Upper lobe of left lung (tissue), 6 donors: ENCODE measurements at regions not wholly inside any gene's neighbourhood (a gene's known extent, or its start where the extent isn't known, plus 50 kb on each side); places are given as distances from the start of the nearest gene placed in this dataset.

ENCODE experiments used
- ATAC-seq, 2 donors: fragments of 200-7000 bp; cut with Tn5 transposase; one replicate each; pipeline ENCODE4 v1.9.1; 2022; ENCODE audit warnings: mild to moderate bottlenecking in 2 of 2, moderate library complexity in 2 of 2; ENCODE audit not compliant: low FRiP score in 2 of 2
- DNase-seq, 2 donors: peaks; one replicate each; pipeline ENCODE4 v3.0.0-alpha.2; 2019 to 2020
- H3K27ac ChIP-seq, 4 donors: fragments of 200-600 bp; sonication (generic); one replicate each; pipeline ENCODE4 v1.5.1; 2016 to 2019
- H3K27me3 ChIP-seq, 4 donors: fragments of 200-600 bp; sonication (generic); one replicate each; pipeline ENCODE4 v1.5.1; 2017 to 2019
- H3K36me3 ChIP-seq, 4 donors: fragments of 200-600 bp; sonication (generic); one replicate each; pipeline ENCODE4 v1.5.1; 2016 to 2019
- H3K4me1 ChIP-seq, 4 donors: fragments of 200-600 bp; sonication (generic); one replicate each; pipeline ENCODE4 v1.5.1; 2018 to 2019
- H3K4me3 ChIP-seq, 4 donors: fragments of 200-600 bp; sonication (generic); one replicate each; pipeline ENCODE4 v1.5.1; 2017 to 2019; ENCODE audit warnings: mild to moderate bottlenecking in 2 of 4, moderate library complexity in 1 of 4
- H3K9me3 ChIP-seq, 4 donors: fragments of 200-600 bp; sonication (generic); one replicate each; pipeline ENCODE4 v1.5.1; 2018 to 2019
- EP300 ChIP-seq, 4 donors: sonication (generic); formaldehyde crosslinking; IDR thresholded peaks; one replicate each; pipeline ENCODE4 v1.5.1; 2017; ENCODE audit warnings: antibody characterized with exemption in 4 of 4, control low read depth in 2 of 4
- POLR2A ChIP-seq, 4 donors: fragments of 450-650 bp; IDR thresholded peaks; one replicate each; pipeline ENCODE4 v1.5.1; 2016 to 2017; ENCODE audit warnings: antibody characterized with exemption in 4 of 4, mild to moderate bottlenecking in 2 of 4
- POLR2AphosphoS5 ChIP-seq, 2 donors: sonication (generic); formaldehyde crosslinking; IDR thresholded peaks; one replicate each; pipeline ENCODE4 v1.5.1; 2017; ENCODE audit warnings: antibody characterized with exemption in 2 of 2
- WGBS, 2 donors: methylation state at CpG; one replicate each; pipeline ENCODE4 v1.1.5; 2017 to 2018; 5-methylcytosine and 5-hydroxymethylcytosine counted together
- TF ChIP-seq, protein P1 (sequence below), 6 experiments: fragments of 450-650 bp in 4 of 6; fragments of 200-600 bp in 2 of 6; sonication (generic) in 2 of 6; IDR thresholded peaks; one replicate each; pipeline ENCODE4 v1.5.1; 2016 to 2019; ENCODE audit warnings: antibody characterized with exemption in 6 of 6
- donor health status: DM: no; HTN: no; CAD: no; lungs with moderate emphysema.
- donor health status: DM: no; HTN: yes; CAD: no; lungs with severe emphysema.

DNA sequence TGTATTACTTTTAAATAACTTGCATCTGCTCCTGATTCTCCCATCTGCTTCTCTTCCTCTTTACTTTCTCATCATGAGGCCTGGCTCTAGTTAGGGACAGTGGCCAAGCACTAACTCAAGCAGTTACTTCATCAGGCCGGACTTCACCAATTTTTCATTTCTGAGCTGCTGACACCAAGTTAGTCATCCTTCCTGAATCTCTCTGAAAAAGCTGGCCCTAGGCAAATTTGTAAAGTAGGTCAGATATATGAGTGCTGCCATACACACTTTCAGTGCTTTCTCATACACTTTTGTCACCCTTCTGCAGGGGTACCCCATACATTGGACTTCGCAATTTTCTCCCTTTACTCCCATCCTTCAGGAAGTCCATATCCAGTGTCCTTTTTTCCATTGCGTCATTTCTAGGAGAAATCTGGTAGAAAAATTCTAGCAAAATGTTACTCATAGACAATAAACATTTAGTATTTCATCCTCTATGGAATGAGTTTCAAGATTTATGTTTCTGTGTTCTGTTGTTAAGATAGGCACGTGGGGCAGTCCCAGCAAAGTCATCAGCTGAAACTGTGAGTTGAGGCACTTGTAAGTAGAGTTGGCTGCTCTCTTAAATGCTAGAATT lies 276.8 kb upstream of the TMPO start:
- WGBS, 2 donors = 70 to 79% methylated on average over 4 of the region's 4 CpGs
- ATAC-seq (peak in 1 of 2 donors; percentile 89), DNase-seq (no peak)

GRCh38 chr12:98243190-98243589 lies 272.2 kb upstream of the TMPO start:
- Histone ChIP-seq H3K36me3 (no peaks in the 10 kb centered on the region), H3K27ac (no peak overlapping the region), H3K4me1 (no peaks in the 10 kb centered on the region), H3K27me3 (no peaks in the 10 kb centered on the region), H3K9me3 (no peaks in the 10 kb centered on the region), H3K4me3 (no peak overlapping the region)
- no peak for ATAC-seq
- WGBS, 2 donors = 74 to 87% methylated on average over 1 of the region's 1 CpG
- no peak for TF ChIP-seq POLR2AphosphoS5 (IDR thresholded peaks at IDR 0.05)
- TF ChIP-seq POLR2A (IDR thresholded peaks at IDR 0.05) = no peak
- TF ChIP-seq, protein P1, sequence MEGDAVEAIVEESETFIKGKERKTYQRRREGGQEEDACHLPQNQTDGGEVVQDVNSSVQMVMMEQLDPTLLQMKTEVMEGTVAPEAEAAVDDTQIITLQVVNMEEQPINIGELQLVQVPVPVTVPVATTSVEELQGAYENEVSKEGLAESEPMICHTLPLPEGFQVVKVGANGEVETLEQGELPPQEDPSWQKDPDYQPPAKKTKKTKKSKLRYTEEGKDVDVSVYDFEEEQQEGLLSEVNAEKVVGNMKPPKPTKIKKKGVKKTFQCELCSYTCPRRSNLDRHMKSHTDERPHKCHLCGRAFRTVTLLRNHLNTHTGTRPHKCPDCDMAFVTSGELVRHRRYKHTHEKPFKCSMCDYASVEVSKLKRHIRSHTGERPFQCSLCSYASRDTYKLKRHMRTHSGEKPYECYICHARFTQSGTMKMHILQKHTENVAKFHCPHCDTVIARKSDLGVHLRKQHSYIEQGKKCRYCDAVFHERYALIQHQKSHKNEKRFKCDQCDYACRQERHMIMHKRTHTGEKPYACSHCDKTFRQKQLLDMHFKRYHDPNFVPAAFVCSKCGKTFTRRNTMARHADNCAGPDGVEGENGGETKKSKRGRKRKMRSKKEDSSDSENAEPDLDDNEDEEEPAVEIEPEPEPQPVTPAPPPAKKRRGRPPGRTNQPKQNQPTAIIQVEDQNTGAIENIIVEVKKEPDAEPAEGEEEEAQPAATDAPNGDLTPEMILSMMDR (IDR thresholded peaks at IDR 0.05) = no peak
- no peak for TF ChIP-seq EP300 (IDR thresholded peaks at IDR 0.05)
- DNase-seq = no peak

More for the DNA sequence above, 276.8 kb upstream of the TMPO start:
- Histone ChIP-seq H3K27me3 (no peaks in the 10 kb centered on the region), H3K4me3 (no peak overlapping the region), H3K4me1 (no peaks in the 10 kb centered on the region), H3K9me3 (no peaks in the 10 kb centered on the region), H3K27ac (no peak overlapping the region), H3K36me3 (no peaks in the 10 kb centered on the region)
- TF ChIP-seq, protein P1 (IDR thresholded peaks at IDR 0.05) = no peak

DNA sequence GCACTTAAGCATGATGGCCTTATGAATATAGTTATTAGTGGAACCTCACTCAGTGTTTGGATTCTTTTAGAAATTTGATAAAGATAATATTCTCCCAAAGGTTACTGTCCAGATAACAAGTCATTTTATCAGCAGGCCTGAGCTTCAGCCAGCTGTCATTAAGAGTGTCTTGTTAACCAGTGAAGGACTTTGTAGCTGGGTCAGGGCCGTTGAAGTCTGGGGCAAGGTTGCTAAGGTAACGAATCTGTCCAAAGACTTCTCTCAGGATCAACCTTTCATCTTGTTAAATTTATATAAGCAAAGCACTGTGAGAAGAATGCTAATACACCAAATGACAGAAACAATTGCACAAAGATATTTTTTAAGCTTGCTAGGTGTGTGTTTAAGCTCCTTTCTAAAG lies 271.3 kb upstream of the TMPO start:
- H3K9me3 ChIP-seq = no peaks in the 10 kb centered on the region
- no peaks in the 10 kb centered on the region for H3K27me3 ChIP-seq
- H3K27ac ChIP-seq = no peak overlapping the region
- no peak overlapping the region for H3K4me3 ChIP-seq
- 47 to 61% methylated on average over 2 of the region's 2 CpGs for WGBS, 2 donors
- H3K36me3 ChIP-seq = no peaks in the 10 kb centered on the region
- no peak for DNase-seq
- no peaks in the 10 kb centered on the region for H3K4me1 ChIP-seq
- no peak for ATAC-seq
- TF ChIP-seq, protein P1 (IDR thresholded peaks at IDR 0.05) = no peak
- TF ChIP-seq EP300 (IDR thresholded peaks at IDR 0.05) = no peak
- no peak for TF ChIP-seq POLR2A (IDR thresholded peaks at IDR 0.05)
- TF ChIP-seq POLR2AphosphoS5 (IDR thresholded peaks at IDR 0.05) = no peak

GRCh38 chr12:98253207-98254037 lies 262.0 kb upstream of the TMPO start:
- H3K4me3 ChIP-seq = no peak overlapping the region
- TF ChIP-seq EP300 (IDR thresholded peaks at IDR 0.05) (no peak), POLR2A (IDR thresholded peaks at IDR 0.05) (no peak), POLR2AphosphoS5 (IDR thresholded peaks at IDR 0.05) (no peak)
- TF ChIP-seq, protein P1 (IDR thresholded peaks at IDR 0.05) = no peak
- DNase-seq (no peak), ATAC-seq (no peak)
- WGBS, 2 donors = 54% methylated on average over 7 of the region's 7 CpGs
- H3K4me1 ChIP-seq = no peaks in the 10 kb centered on the region
- H3K27me3 ChIP-seq = no peaks in the 10 kb centered on the region
- no peak overlapping the region for H3K27ac ChIP-seq
- no peaks in the 10 kb centered on the region for H3K36me3 ChIP-seq
- H3K9me3 ChIP-seq = no peaks in the 10 kb centered on the region
